Loucy (cell line): ENCODE measurements at regions not wholly inside any gene's neighbourhood (a gene's known extent, or its start where the extent isn't known, plus 50 kb on each side); places are given as distances from the start of the nearest gene placed in this dataset.

Experiments used
- H2AFZ ChIP-seq: fragments of 200-600 bp; sonication (generic); 2 replicates; pipeline ENCODE4 v1.6.0; 2016; ENCODE audit warnings: antibody characterized with exemption, mild to moderate bottlenecking, low read length, moderate library complexity
- H3F3A ChIP-seq: fragments of 200-600 bp; 2 replicates; pipeline ENCODE4 v1.6.0; 2016; ENCODE audit warnings: antibody characterized with exemption, low read depth, mild to moderate bottlenecking
- H3K27me3 ChIP-seq: fragments of 200-600 bp; sonication (generic); 2 replicates; pipeline ENCODE4 v1.6.1; 2014; ENCODE audit warnings: low read length, mild to moderate bottlenecking; ENCODE audit not compliant: insufficient read depth, poor library complexity, severe bottlenecking
- H3K36me3 ChIP-seq: fragments of 200-600 bp; sonication (generic); 2 replicates; pipeline ENCODE4 v1.6.1; 2016; ENCODE audit warnings: low read length; ENCODE audit not compliant: insufficient read depth
- H3K4me1 ChIP-seq: fragments of 200-600 bp; sonication (generic); 2 replicates; pipeline ENCODE4 v1.5.1; 2014; ENCODE audit warnings: low read length, mild to moderate bottlenecking; ENCODE audit not compliant: insufficient read depth, poor library complexity, severe bottlenecking
- H3K4me2 ChIP-seq: fragments of 200-600 bp; sonication (generic); 2 replicates; pipeline ENCODE4 v1.6.0; 2014; ENCODE audit warnings: antibody characterized with exemption, low read length, low read depth, mild to moderate bottlenecking; ENCODE audit not compliant: poor library complexity, severe bottlenecking
- H3K4me3 ChIP-seq: fragments of 200-600 bp; sonication (generic); 2 replicates; pipeline ENCODE4 v1.5.1; 2014; ENCODE audit warnings: low read length, mild to moderate bottlenecking, mixed read lengths; ENCODE audit not compliant: poor library complexity, severe bottlenecking
- H3K79me2 ChIP-seq: fragments of 200-600 bp; sonication (generic); 2 replicates; pipeline ENCODE4 v1.6.1; 2014; ENCODE audit warnings: low read length; ENCODE audit not compliant: insufficient read depth
- H3K9ac ChIP-seq: fragments of 200-600 bp; sonication (generic); 2 replicates; pipeline ENCODE4 v1.6.0; 2014; ENCODE audit warnings: mild to moderate bottlenecking, low read depth, low read length, moderate library complexity; ENCODE audit not compliant: poor library complexity, severe bottlenecking
- H3K9me2 ChIP-seq: fragments of 200-600 bp; sonication (generic); replicated peaks from 2 replicates; pipeline ENCODE4 v1.6.1; 2016; ENCODE audit warnings: low read depth, low read length, mixed read lengths
- H3K9me3 ChIP-seq: fragments of 200-600 bp; sonication (generic); 2 replicates; pipeline ENCODE4 v1.6.1; 2014; ENCODE audit warnings: mild to moderate bottlenecking, antibody characterized with exemption, low read length, low read depth; ENCODE audit not compliant: insufficient read depth
- H4K20me1 ChIP-seq: fragments of 200-600 bp; sonication (generic); 2 replicates; pipeline ENCODE4 v1.6.0; 2014; ENCODE audit warnings: antibody characterized with exemption, low read length, mild to moderate bottlenecking; ENCODE audit not compliant: insufficient read depth, poor library complexity, severe bottlenecking
- CTCF ChIP-seq: fragments of 200-600 bp; sonication (generic); conservative IDR thresholded peaks from 2 replicates; pipeline ENCODE4 v1.5.1; 2014; ENCODE audit warnings: mild to moderate bottlenecking, antibody characterized with exemption, low read length
- EZH2phosphoT487 ChIP-seq: fragments of 200-600 bp; IDR thresholded peaks from 2 replicates; pipeline ENCODE4 v1.6.1; 2018; ENCODE audit warnings: antibody characterized with exemption, mild to moderate bottlenecking, moderate library complexity, borderline replicate concordance

GRCh38 chr5:152456815-152457443, 51.9 kb upstream of the NMUR2 start:
- no peak overlapping the region for H3K4me3 ChIP-seq

GRCh38 chr5:152462021-152462721, 57.1 kb upstream of the NMUR2 start:
- H3K9me3 ChIP-seq = no peaks in the 10 kb centered on the region
- H3K27me3 ChIP-seq = no peaks in the 10 kb centered on the region
- H2AFZ ChIP-seq = no peak overlapping the region
- H3K4me3 ChIP-seq = no peak overlapping the region
- no peak overlapping the region for H3K4me2 ChIP-seq
- no peaks in the 10 kb centered on the region for H3K4me1 ChIP-seq
- no peak overlapping the region for H3K9ac ChIP-seq
- no peaks in the 10 kb centered on the region for H3K9me2 ChIP-seq
- no peak for TF ChIP-seq EZH2phosphoT487
- TF ChIP-seq CTCF = no peak
- no peaks in the 10 kb centered on the region for H3F3A ChIP-seq
- no peaks in the 10 kb centered on the region for H3K79me2 ChIP-seq
- H4K20me1 ChIP-seq = no peaks in the 10 kb centered on the region
- no peaks in the 10 kb centered on the region for H3K36me3 ChIP-seq

More at GRCh38 chr5:152456815-152457443, 51.9 kb upstream of the NMUR2 start:
- no peaks in the 10 kb centered on the region for H3K9me3 ChIP-seq
- no peak overlapping the region for H3K4me2 ChIP-seq
- H3K79me2 ChIP-seq = no peaks in the 10 kb centered on the region
- no peak overlapping the region for H3K9ac ChIP-seq
- no peaks in the 10 kb centered on the region for H3K9me2 ChIP-seq
- no peaks in the 10 kb centered on the region for H3K27me3 ChIP-seq
- H3F3A ChIP-seq = no peaks in the 10 kb centered on the region
- H2AFZ ChIP-seq = no peak overlapping the region
- H3K36me3 ChIP-seq = no peaks in the 10 kb centered on the region
- no peaks in the 10 kb centered on the region for H4K20me1 ChIP-seq
- TF ChIP-seq CTCF (no peak), EZH2phosphoT487 (no peak)
- H3K4me1 ChIP-seq = no peaks in the 10 kb centered on the region

- Histone ChIP-seq H3K79me2 (no peaks in the 10 kb centered on the region), H3K27me3 (no peaks in the 10 kb centered on the region), H3K4me3 (no peak overlapping the region)
Observed at GRCh38 chr5:152464048-152464447, 59.0 kb upstream of the NMUR2 start.

More at GRCh38 chr5:152464048-152464447, 59.0 kb upstream of the NMUR2 start:
- H2AFZ ChIP-seq = no peak overlapping the region
- H3K9me3 ChIP-seq = no peaks in the 10 kb centered on the region
- H4K20me1 ChIP-seq = no peaks in the 10 kb centered on the region
- H3K9ac ChIP-seq = no peak overlapping the region
- H3K9me2 ChIP-seq = no peaks in the 10 kb centered on the region
- TF ChIP-seq EZH2phosphoT487 (no peak), CTCF (no peak)
- H3F3A ChIP-seq = no peaks in the 10 kb centered on the region
- H3K4me2 ChIP-seq = no peak overlapping the region
- no peaks in the 10 kb centered on the region for H3K36me3 ChIP-seq
- H3K4me1 ChIP-seq = no peaks in the 10 kb centered on the region
